ENCODE measurements at regions not wholly inside any gene's neighbourhood (a gene's known extent, or its start where the extent isn't known, plus 50 kb on each side); places are given as distances from the start of the nearest gene placed in this dataset.
A peak's percentile ranks its signal among the peaks of the same experiment; 100 is the strongest.

- H3K36me3 ChIP-seq, result no peaks in the 10 kb centered on the region
- peaks cover 0 to 98% (median 54%) of the 10 kb centered on the region in 7 donors for H3K27me3 ChIP-seq (replicated peaks in 1 of 7)
- peak overlapping the region; percentile 10 to 65 (median 37) for H3K4me3 ChIP-seq
- H3K9me3 ChIP-seq, result no peaks in the 10 kb centered on the region
- TF ChIP-seq CTCF (IDR thresholded peaks at IDR 0.05 in 8 of 11, conservative IDR thresholded peaks at IDR 0.05 in 3 of 11) (peak in 1 of 11 experiments; percentile 12), POLR2AphosphoS5 (IDR thresholded peaks at IDR 0.05) (no peak)
- no peak for DNase-seq
- H3K4me1 ChIP-seq, result peaks cover 0 to 31% (median 24%) of the 10 kb centered on the region in 6 donors
- H3K27ac ChIP-seq, result no peak overlapping the region
- WGBS, 5 donors, result 1 to 5% (median 1%) methylated on average over 32 to 95 of the region's 95 CpGs
- intact Hi-C loops (cut with DNase I; ENCODE audit: low total_unique reads), result no loop called here
Observed at GRCh38 chr2:45169339-45170190, 160.3 kb upstream of the SIX2 start.

DNA sequence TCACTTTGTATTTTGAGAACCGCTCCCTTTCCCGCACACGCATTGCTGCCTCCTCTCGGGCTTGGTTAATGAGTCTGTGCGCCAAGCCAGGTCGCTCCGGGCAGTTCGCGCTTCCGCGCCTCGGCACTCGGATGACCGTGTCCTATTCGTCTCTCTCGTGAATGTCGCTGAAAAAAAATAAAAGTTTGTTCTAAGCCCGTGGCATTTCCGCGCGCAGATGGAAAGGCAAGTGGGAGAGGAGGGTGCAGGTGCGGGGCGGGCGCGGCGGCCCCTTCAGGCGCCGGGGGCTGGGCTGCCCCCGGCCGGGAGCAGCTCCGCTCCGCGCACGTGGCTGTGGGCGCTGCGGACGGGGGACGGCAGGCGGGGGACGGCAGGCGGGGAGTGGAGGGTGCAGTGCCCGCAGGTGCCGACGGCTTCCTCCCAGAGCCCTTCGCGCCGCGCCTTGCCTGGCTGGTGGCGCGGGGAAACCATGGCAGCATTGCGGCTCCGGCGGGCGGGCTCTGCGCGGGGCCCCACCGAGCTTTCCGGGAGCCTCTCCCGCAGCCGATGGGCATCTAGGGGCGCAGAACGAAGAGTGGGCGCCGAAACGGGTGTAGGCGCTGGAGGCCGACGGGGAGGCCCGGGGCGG, 159.6 kb upstream of the SIX2 start:
- intact Hi-C loops (cut with DNase I; ENCODE audit: low total_unique reads), result no loop called here
- Histone ChIP-seq H3K27me3 (replicated peaks in 1 of 7) (peaks cover 0 to 97% (median 54%) of the 10 kb centered on the region in 7 donors), H3K27ac (no peak overlapping the region), H3K4me1 (peaks cover 0 to 31% (median 24%) of the 10 kb centered on the region in 6 donors), H3K4me3 (peak overlapping the region; percentile 10 to 65 (median 37)), H3K9me3 (no peaks in the 10 kb centered on the region), H3K36me3 (no peaks in the 10 kb centered on the region)
- 1 to 5% (median 2%) methylated on average over 37 to 70 of the region's 70 CpGs for WGBS, 5 donors
- TF ChIP-seq POLR2A (IDR thresholded peaks at IDR 0.05) (no peak), CTCF (IDR thresholded peaks at IDR 0.05 in 8 of 11, conservative IDR thresholded peaks at IDR 0.05 in 3 of 11) (no peak), POLR2AphosphoS5 (IDR thresholded peaks at IDR 0.05) (no peak)
- DNase-seq, result no peak

DNA sequence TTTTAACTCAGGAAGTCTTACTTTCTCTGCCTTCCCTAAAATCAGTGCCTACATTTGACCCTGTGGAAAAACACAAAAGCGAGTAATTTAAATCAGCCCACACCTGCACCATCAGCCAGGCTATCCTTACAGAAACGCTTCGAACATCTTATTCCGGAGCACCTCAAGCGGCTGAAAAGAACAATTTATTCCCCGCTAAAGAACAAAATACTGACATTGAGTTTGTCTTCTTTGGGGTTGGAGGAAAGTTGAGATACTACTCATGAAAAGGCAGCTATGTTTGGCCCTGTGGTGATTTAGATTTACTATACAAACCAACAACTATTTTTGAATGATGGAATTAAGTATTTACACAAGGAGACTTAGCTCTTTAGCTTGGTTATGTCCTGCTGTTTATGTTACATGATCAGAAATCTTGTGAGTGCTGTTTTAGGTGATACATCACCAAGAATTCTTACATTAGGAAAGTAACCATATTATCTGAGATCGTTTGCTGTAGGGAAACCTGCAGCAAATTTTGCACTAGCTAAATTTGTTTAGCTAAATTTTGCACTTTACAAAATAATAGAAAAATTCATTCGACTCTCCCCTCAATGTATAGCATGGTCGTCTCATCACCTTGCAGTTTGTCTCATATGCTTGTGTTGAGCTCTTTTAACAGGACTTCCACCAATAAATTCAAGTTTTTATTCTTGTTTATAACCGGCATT, 158.8 kb upstream of the SIX2 start:
- H3K27me3 ChIP-seq (replicated peaks in 1 of 7), result peaks cover 0 to 98% (median 59%) of the 10 kb centered on the region in 7 donors
- H3K27ac ChIP-seq, result no peak overlapping the region
- TF ChIP-seq POLR2AphosphoS5 (IDR thresholded peaks at IDR 0.05) (no peak), POLR2A (IDR thresholded peaks at IDR 0.05) (no peak), CTCF (IDR thresholded peaks at IDR 0.05 in 8 of 11, conservative IDR thresholded peaks at IDR 0.05 in 3 of 11) (no peak)
- H3K4me1 ChIP-seq, result peaks cover 0 to 31% (median 24%) of the 10 kb centered on the region in 6 donors
- H3K4me3 ChIP-seq, result peak overlapping the region in 1 of 8 donors; percentile 65
- 40 to 52% (median 44%) methylated on average over 10 of the region's 10 CpGs for WGBS, 5 donors
- no peaks in the 10 kb centered on the region for H3K36me3 ChIP-seq
- no peak for DNase-seq
- H3K9me3 ChIP-seq, result no peaks in the 10 kb centered on the region
- intact Hi-C loops (cut with DNase I; ENCODE audit: low total_unique reads), result no loop called here

Measured in spleen (tissue), 11 donors.